ENCODE measurements at regions not wholly inside any gene's neighbourhood (a gene's known extent, or its start where the extent isn't known, plus 50 kb on each side); places are given as distances from the start of the nearest gene placed in this dataset.

- Histone ChIP-seq H3K9me3 (ENCODE audit: severe bottlenecking) (no peaks in the 10 kb centered on the region), H3K4me1 (ENCODE audit: insufficient read depth, poor library complexity, severe bottlenecking) (peaks cover 25% of the 10 kb centered on the region), H3K27ac (ENCODE audit: poor library complexity, severe bottlenecking) (no peak overlapping the region), H3K4me3 (ENCODE audit: severe bottlenecking) (no peak overlapping the region), H3K36me3 (ENCODE audit: low read depth) (no peaks in the 10 kb centered on the region), H3K27me3 (ENCODE audit: insufficient read depth, poor library complexity, severe bottlenecking) (no peaks in the 10 kb centered on the region)
- ATAC-seq (ENCODE audit: low read depth) = no peak
- DNase-seq (ENCODE audit: low spot score) = no peak
- TF ChIP-seq CTCF (IDR thresholded peaks at IDR 0.05; ENCODE audit: poor library complexity, severe bottlenecking) = no peak
These were observed 183.1 kb downstream of the PHLDA1 start for GRCh38 chr12:75848431-75848925.

- H3K9me3 ChIP-seq (ENCODE audit: severe bottlenecking) = no peaks in the 10 kb centered on the region
These were observed 185.5 kb downstream of the PHLDA1 start for GRCh38 chr12:75846102-75846501.

GRCh38 chr12:75844985-75845384, 186.6 kb downstream of the PHLDA1 start:
- no peak for ATAC-seq (ENCODE audit: low read depth)
- Histone ChIP-seq H3K4me3 (ENCODE audit: severe bottlenecking) (no peak overlapping the region), H3K4me1 (ENCODE audit: insufficient read depth, poor library complexity, severe bottlenecking) (no peaks in the 10 kb centered on the region), H3K36me3 (ENCODE audit: low read depth) (no peaks in the 10 kb centered on the region), H3K27me3 (ENCODE audit: insufficient read depth, poor library complexity, severe bottlenecking) (no peaks in the 10 kb centered on the region), H3K27ac (ENCODE audit: poor library complexity, severe bottlenecking) (no peak overlapping the region), H3K9me3 (ENCODE audit: severe bottlenecking) (no peaks in the 10 kb centered on the region)
- TF ChIP-seq CTCF (IDR thresholded peaks at IDR 0.05; ENCODE audit: poor library complexity, severe bottlenecking) = no peak
- no peak for DNase-seq (ENCODE audit: low spot score)

More at GRCh38 chr12:75846102-75846501, 185.5 kb downstream of the PHLDA1 start:
- DNase-seq (ENCODE audit: low spot score) (no peak), ATAC-seq (ENCODE audit: low read depth) (no peak)
- H3K27ac ChIP-seq (ENCODE audit: poor library complexity, severe bottlenecking) = no peak overlapping the region
- H3K27me3 ChIP-seq (ENCODE audit: insufficient read depth, poor library complexity, severe bottlenecking) = no peaks in the 10 kb centered on the region
- TF ChIP-seq CTCF (IDR thresholded peaks at IDR 0.05; ENCODE audit: poor library complexity, severe bottlenecking) = no peak
- H3K4me1 ChIP-seq (ENCODE audit: insufficient read depth, poor library complexity, severe bottlenecking) = peaks cover 8% of the 10 kb centered on the region
- no peaks in the 10 kb centered on the region for H3K36me3 ChIP-seq (ENCODE audit: low read depth)
- no peak overlapping the region for H3K4me3 ChIP-seq (ENCODE audit: severe bottlenecking)

- no peaks in the 10 kb centered on the region for H3K36me3 ChIP-seq (ENCODE audit: low read depth)
- no peaks in the 10 kb centered on the region for H3K27me3 ChIP-seq (ENCODE audit: insufficient read depth, poor library complexity, severe bottlenecking)
- no peak overlapping the region for H3K27ac ChIP-seq (ENCODE audit: poor library complexity, severe bottlenecking)
- H3K4me1 ChIP-seq (ENCODE audit: insufficient read depth, poor library complexity, severe bottlenecking) = no peaks in the 10 kb centered on the region
- TF ChIP-seq CTCF (IDR thresholded peaks at IDR 0.05; ENCODE audit: poor library complexity, severe bottlenecking) = no peak
- DNase-seq (ENCODE audit: low spot score) (no peak), ATAC-seq (ENCODE audit: low read depth) (no peak)
- no peaks in the 10 kb centered on the region for H3K9me3 ChIP-seq (ENCODE audit: severe bottlenecking)
- no peak overlapping the region for H3K4me3 ChIP-seq (ENCODE audit: severe bottlenecking)
These were observed 187.4 kb downstream of the PHLDA1 start for GRCh38 chr12:75844049-75844770.

GRCh38 chr12:75842090-75842489, 189.5 kb downstream of the PHLDA1 start:
- TF ChIP-seq CTCF (IDR thresholded peaks at IDR 0.05; ENCODE audit: poor library complexity, severe bottlenecking) = no peak
- H3K27ac ChIP-seq (ENCODE audit: poor library complexity, severe bottlenecking) = no peak overlapping the region
- no peaks in the 10 kb centered on the region for H3K27me3 ChIP-seq (ENCODE audit: insufficient read depth, poor library complexity, severe bottlenecking)
- DNase-seq (ENCODE audit: low spot score) (no peak), ATAC-seq (ENCODE audit: low read depth) (no peak)
- no peaks in the 10 kb centered on the region for H3K4me1 ChIP-seq (ENCODE audit: insufficient read depth, poor library complexity, severe bottlenecking)
- no peaks in the 10 kb centered on the region for H3K9me3 ChIP-seq (ENCODE audit: severe bottlenecking)
- H3K36me3 ChIP-seq (ENCODE audit: low read depth) = no peaks in the 10 kb centered on the region
- no peak overlapping the region for H3K4me3 ChIP-seq (ENCODE audit: severe bottlenecking)
